H9 (cell line): ENCODE measurements at regions not wholly inside any gene's neighbourhood (a gene's known extent, or its start where the extent isn't known, plus 50 kb on each side); places are given as distances from the start of the nearest gene placed in this dataset.

Experiments used
- DNase-seq: peaks from one replicate; pipeline ENCODE4 v3.0.0-alpha.2; 2017
- H2AFZ ChIP-seq: one replicate; pipeline ENCODE4 v1.6.1; 2013; ENCODE audit warnings: mild to moderate bottlenecking, low read length, control low read depth, moderate library complexity
- H2AK5ac ChIP-seq: 2 replicates; pipeline ENCODE4 v1.6.1; 2013; ENCODE audit warnings: low read length, control low read depth, mixed read lengths; ENCODE audit not compliant: insufficient read length
- H2BK120ac ChIP-seq: one replicate; pipeline ENCODE4 v1.6.1; 2013; ENCODE audit warnings: low read depth, mild to moderate bottlenecking, low read length, control low read depth, inconsistent platforms; ENCODE audit not compliant: poor library complexity, severe bottlenecking
- H2BK12ac ChIP-seq: 2 replicates; pipeline ENCODE4 v1.6.1; 2013; ENCODE audit warnings: low read length, control low read depth, mixed read lengths, low read depth; ENCODE audit not compliant: insufficient read length
- H2BK15ac ChIP-seq: 2 replicates; pipeline ENCODE4 v1.6.1; 2013; ENCODE audit warnings: low read depth, low read length, control low read depth
- H2BK20ac ChIP-seq: one replicate; pipeline ENCODE4 v1.6.1; 2013; ENCODE audit warnings: low read depth, mild to moderate bottlenecking, low read length, control low read depth, inconsistent platforms; ENCODE audit not compliant: poor library complexity, severe bottlenecking
- H2BK5ac ChIP-seq: 2 replicates; pipeline ENCODE4 v1.6.1; 2013; ENCODE audit warnings: low read length, control low read depth, mixed read lengths; ENCODE audit not compliant: insufficient read length
- H3K14ac ChIP-seq: 2 replicates; pipeline ENCODE4 v1.6.1; 2013; ENCODE audit warnings: low read length, control low read depth; ENCODE audit not compliant: insufficient read depth
- H3K18ac ChIP-seq: 2 replicates; pipeline ENCODE4 v1.6.1; 2013; ENCODE audit warnings: low read depth, mild to moderate bottlenecking, mixed read lengths, low read length, control low read depth; ENCODE audit not compliant: insufficient read length
- H3K23ac ChIP-seq: 2 replicates; pipeline ENCODE4 v1.6.1; 2013; ENCODE audit warnings: low read length, control low read depth, mixed read lengths, low read depth; ENCODE audit not compliant: insufficient read length
- H3K23me2 ChIP-seq: 2 replicates; pipeline ENCODE4 v1.6.1; 2013; ENCODE audit warnings: low read depth, mild to moderate bottlenecking, mixed read lengths, low read length, control low read depth; ENCODE audit not compliant: insufficient read length, poor library complexity, severe bottlenecking
- H3K27ac ChIP-seq: 2 replicates; pipeline ENCODE4 v1.5.1; 2013; ENCODE audit warnings: low read length, control low read depth, mixed read lengths, low read depth; ENCODE audit not compliant: insufficient read length
- H3K27me3 ChIP-seq: 2 replicates; pipeline ENCODE4 v1.6.1; 2013; ENCODE audit warnings: low read length, control low read depth, inconsistent platforms; ENCODE audit not compliant: insufficient read depth
- H3K4ac ChIP-seq: 2 replicates; pipeline ENCODE4 v1.6.1; 2013; ENCODE audit warnings: low read depth, mild to moderate bottlenecking, control low read depth, inconsistent platforms, low read length, moderate library complexity
- H3K4me1 ChIP-seq: 2 replicates; pipeline ENCODE4 v1.6.1; 2013; ENCODE audit warnings: low read length, control low read depth, inconsistent platforms; ENCODE audit not compliant: insufficient read depth
- H3K4me2 ChIP-seq: 2 replicates; pipeline ENCODE4 v1.6.1; 2013; ENCODE audit warnings: low read length, control low read depth, mixed read lengths; ENCODE audit not compliant: insufficient read length, insufficient read depth
- H3K56ac ChIP-seq: 2 replicates; pipeline ENCODE4 v1.6.1; 2013; ENCODE audit warnings: low read depth, mild to moderate bottlenecking, mixed read lengths, low read length, control low read depth; ENCODE audit not compliant: insufficient read length
- H3K79me1 ChIP-seq: 2 replicates; pipeline ENCODE4 v1.6.1; 2013; ENCODE audit warnings: low read depth, mild to moderate bottlenecking, moderate library complexity, low read length, control low read depth, inconsistent platforms; ENCODE audit not compliant: insufficient read depth, poor library complexity, severe bottlenecking
- H3K79me2 ChIP-seq: 2 replicates; pipeline ENCODE4 v1.6.1; 2013; ENCODE audit warnings: low read length, control low read depth, inconsistent platforms; ENCODE audit not compliant: insufficient read depth
- H3K9ac ChIP-seq: 2 replicates; pipeline ENCODE4 v1.6.1; 2013; ENCODE audit warnings: low read length, control low read depth, mixed read lengths; ENCODE audit not compliant: insufficient read length; ENCODE audit errors: extremely low read depth
- H3K9me3 ChIP-seq: one replicate; pipeline ENCODE4 v1.6.1; 2013; ENCODE audit warnings: low read depth, low read length, inconsistent platforms; ENCODE audit not compliant: control insufficient read depth
- H3T11ph ChIP-seq: one replicate; pipeline ENCODE4 v1.6.1; 2013; ENCODE audit warnings: mild to moderate bottlenecking, low read length, control low read depth, inconsistent platforms
- H4K20me1 ChIP-seq: one replicate; pipeline ENCODE4 v1.6.1; 2013; ENCODE audit not compliant: control insufficient read depth, insufficient read length, insufficient read depth
- H4K5ac ChIP-seq: 2 replicates; pipeline ENCODE4 v1.6.1; 2013; ENCODE audit warnings: low read depth, mild to moderate bottlenecking, mixed read lengths, low read length, control low read depth; ENCODE audit not compliant: insufficient read length
- H4K8ac ChIP-seq: replicated peaks from 2 replicates; pipeline ENCODE4 v1.6.1; 2013; ENCODE audit warnings: low read length, control low read depth, mixed read lengths, low read depth; ENCODE audit not compliant: insufficient read length
- H4K91ac ChIP-seq: 2 replicates; pipeline ENCODE4 v1.6.1; 2013; ENCODE audit warnings: low read depth, mild to moderate bottlenecking, moderate library complexity, mixed read lengths, low read length, control low read depth; ENCODE audit not compliant: insufficient read length
- H3K27ac Mint-ChIP-seq, 3 experiments: 2 replicates in 2 of 3; 3 replicates in 1 of 3; pipeline ENCODE4 v1.8.0; 2020 to 2021; ENCODE audit warnings: mixed read lengths in 3 of 3, mild to moderate bottlenecking in 1 of 3, moderate library complexity in 1 of 3
- H3K27me3 Mint-ChIP-seq: 2 replicates; pipeline ENCODE4 v1.8.0; 2021; ENCODE audit warnings: low read depth, mild to moderate bottlenecking, moderate library complexity, mixed read lengths
- H3K36me3 Mint-ChIP-seq, 3 experiments: 2 replicates in 2 of 3; 3 replicates in 1 of 3; pipeline ENCODE4 v1.8.0; 2020 to 2021; ENCODE audit warnings: low read depth in 3 of 3, mixed read lengths in 3 of 3; ENCODE audit not compliant: insufficient read depth in 1 of 3
- H3K4me1 Mint-ChIP-seq, 2 experiments: 2 replicates each; pipeline ENCODE4 v1.8.0; 2020; ENCODE audit warnings: mixed read lengths in 2 of 2
- H3K4me3 Mint-ChIP-seq, 2 experiments: 2 replicates in 1 of 2; 3 replicates in 1 of 2; pipeline ENCODE4 v1.8.0; 2020 to 2021; ENCODE audit warnings: mild to moderate bottlenecking in 2 of 2, mixed read lengths in 2 of 2, moderate library complexity in 1 of 2
- H3K9me3 Mint-ChIP-seq, 2 experiments: 2 replicates in 1 of 2; 3 replicates in 1 of 2; pipeline ENCODE4 v1.8.0; 2020; ENCODE audit warnings: mild to moderate bottlenecking in 2 of 2, mixed read lengths in 2 of 2, moderate library complexity in 1 of 2
- WGBS: extraction: QIAGEN DNeasy Blood & Tissue Kit; methylation state at CpG from one replicate; pipeline ENCODE4 v1.1.7; 2013; ENCODE audit warnings: missing lambda C conversion rate, low lambda C conversion rate, mixed read lengths; ENCODE audit not compliant: insufficient read length; ENCODE audit errors: extremely low coverage; 5-methylcytosine and 5-hydroxymethylcytosine counted together
- TF ChIP-seq, protein P1 (sequence below): fragments of 200-600 bp; sonication (generic); conservative IDR thresholded peaks from 3 replicates; pipeline ENCODE4 v1.8.0; 2021; ENCODE audit warnings: antibody characterized with exemption, mild to moderate bottlenecking

DNA sequence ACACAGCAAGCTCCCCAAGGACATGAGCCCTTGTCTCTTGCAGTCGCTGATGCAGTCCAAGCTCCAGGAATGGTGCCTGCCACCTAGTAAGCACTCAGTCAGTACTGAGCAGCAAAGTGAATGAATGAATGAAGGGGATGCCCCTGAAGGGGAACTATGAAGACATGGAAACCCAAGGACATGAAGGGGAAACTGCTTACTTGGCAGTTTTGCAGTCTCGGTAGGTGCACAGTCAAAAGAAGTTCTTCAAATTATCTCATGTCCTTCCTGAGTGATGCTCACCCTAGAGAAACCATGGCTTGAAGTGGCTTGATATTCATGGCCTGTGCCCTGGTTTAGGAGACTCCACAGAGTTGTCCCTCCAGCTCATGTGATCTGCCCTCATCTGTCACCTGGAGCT lies 102.1 kb upstream of the DLX2 start:
- Histone ChIP-seq H3K14ac (no peak overlapping the region), H3K4me2 (no peak overlapping the region)
- peaks cover 14 to 15% of the 10 kb centered on the region in 2 experiments for H3K4me1 Mint-ChIP-seq

More for the DNA sequence above, 102.1 kb upstream of the DLX2 start:
- Mint-ChIP-seq H3K27me3 (no peaks in the 10 kb centered on the region; the same call in 1 of the 2 replicates), H3K27ac (no peak overlapping the region), H3K9me3 (peaks cover 7 to 9% of the 10 kb centered on the region in 2 experiments), H3K36me3 (peaks cover 4 to 5% (median 4%) of the 10 kb centered on the region in 3 experiments), H3K4me3 (no peak overlapping the region; a peak in 1 of 5 replicates)
- no peak for DNase-seq
- H2AFZ ChIP-seq: no peak overlapping the region
- no CpG with 5 or more reads among the region's 2 CpGs for WGBS
- H2BK120ac ChIP-seq: no peak overlapping the region
- H3K4ac ChIP-seq: no peak overlapping the region
- H3K23ac ChIP-seq: no peak overlapping the region
- no peaks in the 10 kb centered on the region for H4K20me1 ChIP-seq
- H4K8ac ChIP-seq: no peak overlapping the region
- H3K23me2 ChIP-seq: no peaks in the 10 kb centered on the region
- H3K27me3 ChIP-seq: no peaks in the 10 kb centered on the region
- H2BK15ac ChIP-seq: no peak overlapping the region
- no peaks in the 10 kb centered on the region for H3K79me2 ChIP-seq
- H3K79me1 ChIP-seq: no peaks in the 10 kb centered on the region
- no peak overlapping the region for H3K27ac ChIP-seq
- H3K4me1 ChIP-seq: 0 out of 2 replicates have a peak, but pooled peaks cover 2% of the 10 kb centered on the region
- H3K9ac ChIP-seq: no peak overlapping the region
- no peak overlapping the region for H3K56ac ChIP-seq
- H3T11ph ChIP-seq: no peak overlapping the region
- H3K18ac ChIP-seq: no peak overlapping the region
- TF ChIP-seq, protein P1, sequence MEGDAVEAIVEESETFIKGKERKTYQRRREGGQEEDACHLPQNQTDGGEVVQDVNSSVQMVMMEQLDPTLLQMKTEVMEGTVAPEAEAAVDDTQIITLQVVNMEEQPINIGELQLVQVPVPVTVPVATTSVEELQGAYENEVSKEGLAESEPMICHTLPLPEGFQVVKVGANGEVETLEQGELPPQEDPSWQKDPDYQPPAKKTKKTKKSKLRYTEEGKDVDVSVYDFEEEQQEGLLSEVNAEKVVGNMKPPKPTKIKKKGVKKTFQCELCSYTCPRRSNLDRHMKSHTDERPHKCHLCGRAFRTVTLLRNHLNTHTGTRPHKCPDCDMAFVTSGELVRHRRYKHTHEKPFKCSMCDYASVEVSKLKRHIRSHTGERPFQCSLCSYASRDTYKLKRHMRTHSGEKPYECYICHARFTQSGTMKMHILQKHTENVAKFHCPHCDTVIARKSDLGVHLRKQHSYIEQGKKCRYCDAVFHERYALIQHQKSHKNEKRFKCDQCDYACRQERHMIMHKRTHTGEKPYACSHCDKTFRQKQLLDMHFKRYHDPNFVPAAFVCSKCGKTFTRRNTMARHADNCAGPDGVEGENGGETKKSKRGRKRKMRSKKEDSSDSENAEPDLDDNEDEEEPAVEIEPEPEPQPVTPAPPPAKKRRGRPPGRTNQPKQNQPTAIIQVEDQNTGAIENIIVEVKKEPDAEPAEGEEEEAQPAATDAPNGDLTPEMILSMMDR: no peak
- H4K91ac ChIP-seq: no peak overlapping the region
- H2BK20ac ChIP-seq: no peak overlapping the region
- no peak overlapping the region for H4K5ac ChIP-seq
- no peak overlapping the region for H2BK5ac ChIP-seq
- peaks cover 8% of the 10 kb centered on the region for H3K9me3 ChIP-seq
- no peak overlapping the region for H2AK5ac ChIP-seq
- no peak overlapping the region for H2BK12ac ChIP-seq
